Heart left ventricle (tissue), 13 donors: ENCODE measurements at regions not wholly inside any gene's neighbourhood (a gene's known extent, or its start where the extent isn't known, plus 50 kb on each side); places are given as distances from the start of the nearest gene placed in this dataset.

Experiments used
- CTCF ChIP-seq, 12 donors: fragments of 200-600 bp; sonication (generic) in 4 of 12; IDR thresholded peaks; one replicate each; pipeline versions ENCODE4 v1.5.0 to v1.8.0; 2018 to 2022; ENCODE audit warnings: antibody characterized with exemption in 12 of 12, mild to moderate bottlenecking in 5 of 12
- POLR2A ChIP-seq, 2 donors: fragments of 450-650 bp; IDR thresholded peaks; one replicate each; pipeline ENCODE4 v1.6.1; 2017; ENCODE audit warnings: antibody characterized with exemption in 2 of 2, mild to moderate bottlenecking in 2 of 2, moderate library complexity in 2 of 2
- donor health status: ischemic (EF 13 %, LVEDD 7.1; RV severe dilation, severe dysfunction).
- donor health status: DM: no; HTN: yes; CAD: no.
- donor health status: DM: no; HTN: no; CAD: no.
- donor health status: ischemic (EF 25% LVEDD 6.9; RV normal size, moderate dysfunction).
- donor health status: ischemic (EF 25% LVEDD 5.7; RV mildly dilated, moderate dysfunction).
- donor health status: ischemic (EF 35%, LVEDD 5.7; RV mildly dilated, moderate dysfunction).
- donor health status: nonischemic (EF 11% LVEDD 7.7; RV severe dilation, severe dysfunction).
- donor health status: DM: yes; HTN: yes; CAD: no.
- donor health status: PGD.
- donor health status: ischemic (EF 29% LVEDD 5.4; RV normal size, mild dysfunction).
- donor health status: nonischemic (EF 23%, LVEDD 6.1; RV moderate dilation, normal function).

GRCh38 chr1:238779716-238780115 is 606.7 kb upstream of the CHRM3 start:
- TF ChIP-seq CTCF (IDR thresholded peaks at IDR 0.05) (no peak), POLR2A (IDR thresholded peaks at IDR 0.05) (no peak)
